ENCODE measurements at regions not wholly inside any gene's neighbourhood (a gene's known extent, or its start where the extent isn't known, plus 50 kb on each side); places are given as distances from the start of the nearest gene placed in this dataset.

GRCh38 chr5:157911568-157911967, 52.6 kb upstream of the CLINT1 start:
- ATAC-seq = no peak
- no peak for DNase-seq

Data from stimulated activated naive CD8-positive, alpha-beta T cell treated with anti-CD3 and anti-CD28 coated beads, Interleukin-15, Interleukin-2, amounts not matched to agents 100 U/mL and 50 U/mL, for 24 hours (primary cell).